AG04449 (cell line): ENCODE measurements at regions not wholly inside any gene's neighbourhood (a gene's known extent, or its start where the extent isn't known, plus 50 kb on each side); places are given as distances from the start of the nearest gene placed in this dataset.

Experiments
- CTCF ChIA-PET: fragments of 350-600 bp; formaldehyde crosslinking; extraction: SDS; loops from one replicate; lab custom pipeline; 2021; ENCODE audit warnings: antibody characterized with exemption; lab: Yijun Ruan, JAX
- POLR2A ChIA-PET: fragments of 400-600, 350-600 bp; formaldehyde crosslinking; extraction: SDS; loops from one replicate; lab custom pipeline; 2020; ENCODE audit warnings: antibody characterized with exemption, inconsistent platforms; lab: Yijun Ruan, JAX
- DNase-seq: peaks from one replicate; pipeline ENCODE4 v3.0.0-alpha.2; 2010; ENCODE audit warnings: low read depth, low spot score
- H3K4me3 ChIP-seq: 2 replicates; pipeline ENCODE4 v1.5.1; 2011; ENCODE audit warnings: low read depth, mild to moderate bottlenecking, control low read depth, low read length
- CTCF ChIP-seq: IDR thresholded peaks from one replicate; pipeline ENCODE4 v1.5.1; 2011; ENCODE audit warnings: mild to moderate bottlenecking, moderate library complexity, low read length, control low read depth, inconsistent platforms; ENCODE audit not compliant: insufficient read depth; ENCODE audit errors: missing control alignments

GRCh38 chr1:82731216-82731615 is 930.5 kb downstream of the ADGRL2 start:
- H3K4me3 ChIP-seq = no peak overlapping the region
- no peak for DNase-seq
- CTCF ChIA-PET = no interaction called here
- TF ChIP-seq CTCF = no peak
- POLR2A ChIA-PET = no interaction called here

GRCh38 chr1:82728206-82728605 is 927.5 kb downstream of the ADGRL2 start:
- H3K4me3 ChIP-seq = no peak overlapping the region
- ChIA-PET POLR2A (no interaction called here), CTCF (no interaction called here)
- TF ChIP-seq CTCF = no peak
- DNase-seq = no peak

- ChIA-PET POLR2A (no interaction called here), CTCF (no interaction called here)
- no peak for DNase-seq
- TF ChIP-seq CTCF = no peak
- no peak overlapping the region for H3K4me3 ChIP-seq
Observed at GRCh38 chr1:82724246-82724645, 923.5 kb downstream of the ADGRL2 start.

- no peak for DNase-seq
- POLR2A ChIA-PET = no interaction called here
- CTCF ChIA-PET = no interaction called here
- no peak overlapping the region for H3K4me3 ChIP-seq
- no peak for TF ChIP-seq CTCF
Observed at GRCh38 chr1:82722608-82723007, 921.9 kb downstream of the ADGRL2 start.

DNA sequence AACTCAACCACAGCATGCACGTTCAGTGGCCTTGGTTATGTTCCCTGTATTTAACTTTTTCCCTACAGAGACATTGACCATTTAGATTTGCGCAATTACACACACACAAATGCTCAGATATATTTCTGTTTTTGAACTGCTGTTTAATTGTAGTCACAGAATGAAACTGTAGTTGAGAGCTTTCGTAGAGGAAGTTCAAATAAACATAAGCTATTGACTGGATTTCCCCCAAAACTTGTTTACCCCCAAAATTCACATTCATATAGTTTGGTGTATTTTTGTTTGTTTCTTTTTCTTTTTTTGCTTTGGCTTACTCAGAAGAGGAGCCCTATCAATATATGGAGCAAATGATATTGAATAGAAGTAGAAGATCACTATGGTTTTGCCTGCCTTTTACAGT is 921.0 kb downstream of the ADGRL2 start:
- no peak for TF ChIP-seq CTCF
- H3K4me3 ChIP-seq = no peak overlapping the region
- ChIA-PET POLR2A (no interaction called here), CTCF (no interaction called here)
- no peak for DNase-seq

DNA sequence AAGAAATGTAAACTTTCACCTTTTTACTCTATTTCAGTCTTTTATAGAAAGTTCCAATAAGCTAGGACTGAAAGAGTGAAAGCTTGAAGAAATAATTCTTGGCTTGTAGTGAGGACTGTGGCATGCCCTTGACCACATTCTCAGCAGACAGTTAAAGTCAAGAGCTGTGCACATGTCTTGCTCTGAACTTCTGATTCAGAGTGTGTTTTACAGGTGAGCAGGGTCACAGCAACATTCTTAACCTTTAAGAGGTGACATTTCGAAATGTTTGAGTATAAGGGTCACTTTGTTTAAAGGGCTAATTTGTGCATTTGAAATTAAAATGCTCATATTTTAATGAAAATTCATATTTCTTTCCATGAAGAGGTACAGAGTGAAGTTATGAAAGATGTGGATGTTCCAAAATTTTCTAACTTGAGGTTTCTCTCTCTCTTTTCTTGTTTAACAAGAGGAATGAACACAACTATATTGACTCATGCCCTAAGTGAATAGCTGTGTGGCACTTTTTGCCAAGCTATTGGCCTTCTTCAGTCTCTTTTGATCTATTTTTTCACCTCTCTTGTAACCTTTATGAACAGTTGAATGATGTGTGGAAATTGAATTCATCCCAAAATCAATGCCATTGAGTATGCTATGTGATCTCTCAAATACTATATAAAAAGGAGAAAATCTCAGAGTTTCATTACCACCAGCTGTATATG is 918.1 kb downstream of the ADGRL2 start:
- POLR2A ChIA-PET = no interaction called here
- no peak for DNase-seq
- H3K4me3 ChIP-seq = no peak overlapping the region
- CTCF ChIA-PET = no interaction called here
- no peak for TF ChIP-seq CTCF
